ENCODE measurements at regions not wholly inside any gene's neighbourhood (a gene's known extent, or its start where the extent isn't known, plus 50 kb on each side); places are given as distances from the start of the nearest gene placed in this dataset.

DNA sequence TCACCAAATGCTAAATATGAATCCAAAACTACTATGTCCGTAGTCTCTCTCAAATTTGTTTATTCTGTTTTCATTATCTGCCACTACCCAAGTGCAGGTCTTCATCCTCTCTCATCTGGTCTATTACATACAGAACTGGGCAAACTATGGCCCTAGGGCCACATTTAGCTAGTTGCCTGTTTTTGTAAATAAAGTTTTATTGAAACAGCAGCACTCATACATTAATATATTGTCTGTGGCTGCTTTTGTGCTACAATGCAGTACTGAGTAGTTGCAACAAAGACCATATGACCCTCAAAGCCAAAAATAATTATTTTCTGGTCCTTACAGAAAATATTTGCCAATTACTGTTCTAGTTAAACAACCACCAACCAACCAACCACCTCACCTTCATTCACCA, 172.2 kb upstream of the NCKAP5 start:
- H3K27ac ChIP-seq (ENCODE audit: low read depth, low read length, poor library complexity, severe bottlenecking): no peak overlapping the region
- no peaks in the 10 kb centered on the region for H3K4me1 ChIP-seq (ENCODE audit: insufficient read depth, low read length, severe bottlenecking)
- no peaks in the 10 kb centered on the region for H4K20me1 ChIP-seq (ENCODE audit: insufficient read depth, low read length)
- no peaks in the 10 kb centered on the region for H3K9me3 ChIP-seq (ENCODE audit: low read length)
- H3K79me2 ChIP-seq (ENCODE audit: insufficient read depth, low read length): no peaks in the 10 kb centered on the region
- no peak overlapping the region for H2AFZ ChIP-seq (ENCODE audit: low read length)
- H3K9ac ChIP-seq (ENCODE audit: low read length): no peak overlapping the region
- H3K36me3 ChIP-seq (ENCODE audit: insufficient read depth, low read length): no peaks in the 10 kb centered on the region
- H3K9me2 ChIP-seq (ENCODE audit: low read depth, low read length): no peaks in the 10 kb centered on the region
- H3K4me2 ChIP-seq (ENCODE audit: low read length): no peak overlapping the region
- no peak for TF ChIP-seq EZH2 (IDR thresholded peaks at IDR 0.05; ENCODE audit: borderline replicate concordance, low read length)
- TF ChIP-seq, protein P1, sequence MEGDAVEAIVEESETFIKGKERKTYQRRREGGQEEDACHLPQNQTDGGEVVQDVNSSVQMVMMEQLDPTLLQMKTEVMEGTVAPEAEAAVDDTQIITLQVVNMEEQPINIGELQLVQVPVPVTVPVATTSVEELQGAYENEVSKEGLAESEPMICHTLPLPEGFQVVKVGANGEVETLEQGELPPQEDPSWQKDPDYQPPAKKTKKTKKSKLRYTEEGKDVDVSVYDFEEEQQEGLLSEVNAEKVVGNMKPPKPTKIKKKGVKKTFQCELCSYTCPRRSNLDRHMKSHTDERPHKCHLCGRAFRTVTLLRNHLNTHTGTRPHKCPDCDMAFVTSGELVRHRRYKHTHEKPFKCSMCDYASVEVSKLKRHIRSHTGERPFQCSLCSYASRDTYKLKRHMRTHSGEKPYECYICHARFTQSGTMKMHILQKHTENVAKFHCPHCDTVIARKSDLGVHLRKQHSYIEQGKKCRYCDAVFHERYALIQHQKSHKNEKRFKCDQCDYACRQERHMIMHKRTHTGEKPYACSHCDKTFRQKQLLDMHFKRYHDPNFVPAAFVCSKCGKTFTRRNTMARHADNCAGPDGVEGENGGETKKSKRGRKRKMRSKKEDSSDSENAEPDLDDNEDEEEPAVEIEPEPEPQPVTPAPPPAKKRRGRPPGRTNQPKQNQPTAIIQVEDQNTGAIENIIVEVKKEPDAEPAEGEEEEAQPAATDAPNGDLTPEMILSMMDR (IDR thresholded peaks at IDR 0.05; ENCODE audit: low read length): no peak
- no peaks in the 10 kb centered on the region; the same call in 1 of the 2 replicates for H3K27me3 ChIP-seq (ENCODE audit: insufficient read depth, low read length)
- no peaks in the 10 kb centered on the region for H3F3A ChIP-seq (ENCODE audit: insufficient read depth, low read length)
- no peak overlapping the region for H3K4me3 ChIP-seq (ENCODE audit: low read depth, low read length, poor library complexity, severe bottlenecking)

DNA sequence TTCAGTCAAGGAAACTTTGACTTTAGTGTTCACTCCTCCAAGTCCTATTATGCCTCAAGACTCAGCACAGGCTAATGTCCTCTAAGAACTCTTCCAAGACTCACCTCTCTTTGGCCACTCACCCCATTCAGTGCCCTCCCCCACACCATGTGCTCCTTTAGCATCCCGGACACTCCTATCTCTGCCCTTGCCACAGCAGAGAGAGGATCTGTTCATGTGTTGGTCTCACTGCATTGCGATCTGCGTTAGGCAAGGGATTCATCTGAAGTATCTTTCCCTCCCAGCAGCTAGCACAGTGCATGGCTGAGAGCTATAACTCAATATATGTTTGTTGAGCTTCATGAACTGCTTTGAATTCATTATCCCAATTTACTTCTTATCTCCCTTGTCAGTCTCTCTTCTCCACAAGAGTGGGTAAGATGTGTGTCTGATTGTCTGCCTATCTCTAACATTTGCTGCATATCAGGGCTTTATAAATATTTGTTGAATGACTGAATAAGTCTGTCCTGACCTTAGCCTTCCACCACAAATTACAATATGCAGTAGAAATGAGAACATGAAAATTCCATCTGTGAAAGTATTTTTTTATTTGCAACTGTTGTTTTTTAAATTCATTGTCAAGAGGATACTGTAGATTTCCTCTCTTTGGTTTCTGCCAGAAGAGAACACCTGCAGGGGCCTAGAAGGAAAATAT, 179.9 kb upstream of the NCKAP5 start:
- Histone ChIP-seq H2AFZ (ENCODE audit: low read length) (no peak overlapping the region), H3K4me2 (ENCODE audit: low read length) (no peak overlapping the region)

DNA sequence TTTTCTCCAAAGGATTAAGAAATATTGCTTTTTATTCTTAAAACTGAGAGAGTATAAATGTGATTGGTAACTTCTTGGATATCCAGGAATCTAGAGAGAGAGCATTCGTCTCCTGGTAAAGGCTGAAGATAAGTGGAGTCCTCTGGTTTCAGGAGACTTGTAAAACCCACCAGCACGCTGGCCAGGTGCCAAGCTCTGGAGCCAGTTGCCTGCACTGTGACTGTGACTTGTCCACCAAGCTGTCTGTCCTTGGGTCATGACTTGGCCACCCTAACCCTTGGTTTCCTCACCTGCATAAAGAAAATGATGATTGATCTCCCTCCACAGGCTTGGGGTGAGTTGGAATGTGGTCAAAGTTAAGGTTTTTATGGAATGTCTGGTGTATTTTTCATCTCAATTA, 185.4 kb upstream of the NCKAP5 start:
- no peak overlapping the region for H3K9ac ChIP-seq (ENCODE audit: low read length)
- no peaks in the 10 kb centered on the region for H3K36me3 ChIP-seq (ENCODE audit: insufficient read depth, low read length)

More for the DNA sequence above, 179.9 kb upstream of the NCKAP5 start:
- Histone ChIP-seq H3F3A (ENCODE audit: insufficient read depth, low read length) (no peaks in the 10 kb centered on the region), H4K20me1 (ENCODE audit: insufficient read depth, low read length) (no peaks in the 10 kb centered on the region), H3K27ac (ENCODE audit: low read depth, low read length, poor library complexity, severe bottlenecking) (no peak overlapping the region), H3K36me3 (ENCODE audit: insufficient read depth, low read length) (no peaks in the 10 kb centered on the region), H3K9ac (ENCODE audit: low read length) (no peak overlapping the region), H3K4me3 (ENCODE audit: low read depth, low read length, poor library complexity, severe bottlenecking) (no peak overlapping the region), H3K9me2 (ENCODE audit: low read depth, low read length) (no peaks in the 10 kb centered on the region), H3K79me2 (ENCODE audit: insufficient read depth, low read length) (no peaks in the 10 kb centered on the region), H3K27me3 (ENCODE audit: insufficient read depth, low read length) (no peaks in the 10 kb centered on the region), H3K4me1 (ENCODE audit: insufficient read depth, low read length, severe bottlenecking) (no peaks in the 10 kb centered on the region), H3K9me3 (ENCODE audit: low read length) (no peaks in the 10 kb centered on the region)
- TF ChIP-seq EZH2 (IDR thresholded peaks at IDR 0.05; ENCODE audit: borderline replicate concordance, low read length): no peak
- TF ChIP-seq, protein P1 (IDR thresholded peaks at IDR 0.05; ENCODE audit: low read length): no peak

More for the DNA sequence above, 185.4 kb upstream of the NCKAP5 start:
- TF ChIP-seq, protein P1 (IDR thresholded peaks at IDR 0.05; ENCODE audit: low read length): no peak
- no peak for TF ChIP-seq EZH2 (IDR thresholded peaks at IDR 0.05; ENCODE audit: borderline replicate concordance, low read length)
- Histone ChIP-seq H3K27ac (ENCODE audit: low read depth, low read length, poor library complexity, severe bottlenecking) (no peak overlapping the region), H3K4me2 (ENCODE audit: low read length) (no peak overlapping the region), H3F3A (ENCODE audit: insufficient read depth, low read length) (no peaks in the 10 kb centered on the region), H3K4me3 (ENCODE audit: low read depth, low read length, poor library complexity, severe bottlenecking) (no peak overlapping the region), H3K9me2 (ENCODE audit: low read depth, low read length) (no peaks in the 10 kb centered on the region), H3K9me3 (ENCODE audit: low read length) (no peaks in the 10 kb centered on the region), H3K79me2 (ENCODE audit: insufficient read depth, low read length) (no peaks in the 10 kb centered on the region), H3K4me1 (ENCODE audit: insufficient read depth, low read length, severe bottlenecking) (no peaks in the 10 kb centered on the region), H4K20me1 (ENCODE audit: insufficient read depth, low read length) (no peaks in the 10 kb centered on the region), H3K27me3 (ENCODE audit: insufficient read depth, low read length) (no peaks in the 10 kb centered on the region), H2AFZ (ENCODE audit: low read length) (no peak overlapping the region)
